Stimulated activated CD8-positive, alpha-beta memory T cell treated with anti-CD3 and anti-CD28 coated beads, Interleukin-12 subunit alpha, Interleukin-12 subunit beta, amount 100 ng/mL, for 4 hours (primary cell): ENCODE measurements at regions not wholly inside any gene's neighbourhood (a gene's known extent, or its start where the extent isn't known, plus 50 kb on each side); places are given as distances from the start of the nearest gene placed in this dataset.

Experiments
- DNase-seq: peaks from one replicate; pipeline ENCODE4 v3.0.0-alpha.2; 2020; ENCODE audit warnings: low read depth

- no peak for DNase-seq
Measured at GRCh38 chr21:35933466-35933865, 126.9 kb downstream of the SETD4 start.

- DNase-seq: no peak
Measured at GRCh38 chr21:35932232-35932911, 128.0 kb downstream of the SETD4 start.

- no peak for DNase-seq
Measured at GRCh38 chr21:35929901-35930300, 130.4 kb downstream of the SETD4 start.

GRCh38 chr21:35927262-35927661 is 133.1 kb downstream of the SETD4 start:
- no peak for DNase-seq

DNA sequence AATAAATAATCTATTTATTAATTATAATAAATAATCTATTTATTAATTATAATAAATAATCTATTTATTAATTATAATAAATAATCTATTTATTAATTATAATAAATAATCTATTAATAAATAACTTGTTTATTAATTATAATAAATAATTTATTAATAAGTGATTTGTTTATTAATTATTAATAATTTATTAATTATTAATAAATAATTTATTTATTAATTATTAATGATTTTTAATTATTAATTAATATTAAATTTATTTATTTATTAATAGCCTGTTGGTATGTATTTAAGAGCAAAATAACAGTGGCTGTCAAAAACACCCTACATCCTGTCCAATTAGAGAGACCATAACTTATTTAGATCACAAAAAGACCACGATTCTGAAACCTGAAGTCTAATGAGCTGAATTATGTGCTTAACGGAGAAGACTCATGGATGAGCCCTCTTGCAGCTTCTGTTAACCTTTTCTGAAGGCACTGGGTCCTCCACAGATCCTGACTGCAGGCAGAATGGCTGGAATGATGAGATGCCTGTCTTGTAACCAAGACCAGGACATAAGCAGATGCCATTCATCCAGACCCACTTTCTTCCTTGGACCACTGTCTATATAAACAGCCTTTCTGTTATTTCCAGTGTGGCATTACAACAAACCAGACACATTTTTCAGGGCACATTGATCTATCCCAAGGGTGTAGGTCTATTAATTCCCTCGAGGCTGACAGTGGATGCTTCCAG is 134.2 kb downstream of the SETD4 start:
- DNase-seq: no peak

DNA sequence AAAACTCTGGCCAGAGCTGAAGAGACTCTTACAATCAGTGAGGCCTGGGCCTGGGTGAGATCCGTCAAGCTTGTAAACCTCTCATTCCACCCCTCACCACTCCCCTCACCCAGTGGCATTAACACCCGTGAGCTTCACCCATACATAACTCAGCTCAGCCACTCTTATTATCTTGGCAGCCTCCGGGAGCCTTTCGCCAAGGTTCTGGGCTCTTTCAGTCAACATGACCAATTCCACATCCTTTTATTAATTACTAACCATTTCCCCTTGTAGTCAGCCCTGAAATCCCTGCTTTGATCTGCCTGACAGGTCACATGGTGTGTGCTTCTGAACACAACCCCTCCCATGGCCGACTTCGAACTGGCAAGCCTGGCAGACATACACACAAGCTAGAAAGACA is 134.8 kb downstream of the SETD4 start:
- DNase-seq: no peak

DNA sequence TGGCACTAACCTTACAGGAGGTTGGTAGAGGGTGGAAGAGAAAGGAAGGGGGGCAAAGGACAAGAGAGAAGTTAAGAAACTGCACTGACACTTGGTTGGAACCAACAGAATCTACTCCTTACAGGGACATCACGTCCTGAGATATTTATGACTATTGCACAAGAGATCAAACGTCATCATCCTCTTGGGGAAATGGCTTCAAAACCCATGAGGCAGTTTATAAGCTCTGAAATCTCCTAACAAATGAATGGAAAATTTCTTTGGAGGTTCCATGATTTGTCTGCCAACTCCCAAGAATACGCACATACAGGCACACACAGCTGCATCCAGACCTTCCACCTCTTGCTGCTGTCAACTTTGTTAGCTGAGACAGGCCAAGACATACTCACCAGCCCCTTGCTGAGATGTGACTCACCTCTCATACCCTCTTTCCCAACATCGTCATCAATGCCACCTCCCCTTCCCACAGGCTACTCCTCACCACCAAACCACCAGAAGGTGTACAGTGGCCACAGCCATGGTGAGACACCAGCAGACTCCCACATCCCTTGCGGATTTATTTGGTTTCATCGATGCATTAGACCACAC is 135.5 kb downstream of the SETD4 start:
- no peak for DNase-seq

- no peak for DNase-seq
Measured at GRCh38 chr21:35923971-35924370, 136.4 kb downstream of the SETD4 start.

GRCh38 chr21:35922618-35923017 is 137.7 kb downstream of the SETD4 start:
- no peak for DNase-seq

GRCh38 chr21:35921471-35921870 is 138.9 kb downstream of the SETD4 start:
- no peak for DNase-seq

- no peak for DNase-seq
Measured at GRCh38 chr21:35920436-35920835, 139.9 kb downstream of the SETD4 start.

DNA sequence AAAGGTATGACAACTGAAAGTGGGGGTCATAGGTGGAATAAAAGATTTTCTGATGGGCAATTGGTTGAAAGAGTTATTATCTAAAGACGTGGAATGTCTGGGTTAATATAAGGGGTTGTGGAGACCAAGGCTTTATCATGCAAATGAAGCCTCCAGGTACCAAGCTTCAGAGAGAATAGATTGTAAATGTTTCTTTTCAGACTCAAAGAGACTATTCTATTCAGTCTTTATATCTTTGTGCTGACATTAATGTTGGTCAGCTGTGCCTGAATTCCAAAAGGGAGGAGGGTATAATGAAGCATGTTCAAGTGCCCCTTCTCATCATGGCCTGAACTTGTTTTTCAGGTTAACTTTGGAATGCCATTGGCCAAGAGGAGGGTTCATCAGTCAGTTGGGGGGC is 145.3 kb downstream of the SETD4 start:
- no peak for DNase-seq

DNA sequence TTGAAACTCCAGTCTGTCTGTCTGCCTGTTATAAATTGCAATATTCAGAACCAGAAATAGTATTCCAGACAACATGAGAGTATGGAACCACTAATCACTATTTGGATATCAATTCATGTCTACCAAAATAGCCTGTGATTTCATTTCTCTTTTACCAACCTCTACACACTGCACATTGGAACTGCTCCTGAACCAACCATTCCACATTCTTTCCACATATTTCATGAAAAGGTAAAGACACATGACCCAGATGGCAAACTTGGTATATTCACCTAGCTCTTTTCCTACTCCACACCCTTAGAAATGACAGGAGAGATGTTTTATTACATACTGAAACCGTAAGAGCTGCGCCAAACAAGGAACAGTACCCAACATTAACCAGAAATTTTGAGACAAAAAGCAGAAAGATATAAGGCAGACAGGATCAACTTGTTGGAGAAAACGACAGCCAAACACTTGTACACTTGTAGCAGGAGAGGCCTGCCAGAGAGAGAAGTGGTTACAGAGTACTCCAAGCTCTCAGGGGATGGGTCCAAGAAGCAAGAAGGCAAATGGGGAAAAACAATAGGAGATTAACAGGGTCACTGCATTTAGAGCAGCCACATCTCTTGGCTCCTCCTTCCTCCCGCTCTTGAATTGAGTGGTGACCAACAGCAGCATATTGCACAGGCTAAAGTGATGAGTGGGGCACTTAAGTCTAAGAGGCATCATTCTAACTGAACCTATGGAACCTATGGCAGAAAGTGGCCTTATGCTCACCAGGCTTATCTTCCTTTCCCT is 148.7 kb downstream of the SETD4 start:
- DNase-seq: no peak

GRCh38 chr21:35909456-35910223 is 150.7 kb downstream of the SETD4 start:
- no peak for DNase-seq

- no peak for DNase-seq
Measured at GRCh38 chr21:35908311-35909078, 151.8 kb downstream of the SETD4 start.

DNA sequence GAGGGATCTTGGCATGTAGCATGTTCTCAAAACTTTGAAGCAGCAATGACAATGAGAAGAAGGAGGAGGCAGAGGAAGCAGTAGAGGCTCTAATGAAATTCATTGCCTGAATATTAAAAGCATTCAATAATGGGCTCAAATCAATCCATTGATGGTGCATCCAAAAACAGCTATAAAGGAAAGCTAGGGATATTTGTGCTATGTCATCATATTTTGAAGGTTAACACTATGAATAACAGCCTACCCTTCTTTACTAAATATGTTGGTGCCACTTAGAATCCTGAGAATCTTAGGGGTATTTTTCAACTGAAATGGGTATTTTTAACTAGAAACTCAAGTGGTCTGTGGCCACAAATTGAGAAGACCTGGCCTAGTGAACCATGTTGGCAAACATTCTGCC is 153.7 kb downstream of the SETD4 start:
- DNase-seq: no peak

GRCh38 chr21:35905963-35906345 is 154.4 kb downstream of the SETD4 start:
- DNase-seq: no peak

- no peak for DNase-seq
Measured at GRCh38 chr21:35905096-35905962, 155.0 kb downstream of the SETD4 start.

GRCh38 chr21:35900539-35900938 is 159.8 kb downstream of the SETD4 start:
- DNase-seq: no peak

GRCh38 chr21:35896060-35896459 is 164.3 kb downstream of the SETD4 start:
- no peak for DNase-seq
